ENCODE measurements at regions not wholly inside any gene's neighbourhood (a gene's known extent, or its start where the extent isn't known, plus 50 kb on each side); places are given as distances from the start of the nearest gene placed in this dataset.

- TF ChIP-seq, protein P1, sequence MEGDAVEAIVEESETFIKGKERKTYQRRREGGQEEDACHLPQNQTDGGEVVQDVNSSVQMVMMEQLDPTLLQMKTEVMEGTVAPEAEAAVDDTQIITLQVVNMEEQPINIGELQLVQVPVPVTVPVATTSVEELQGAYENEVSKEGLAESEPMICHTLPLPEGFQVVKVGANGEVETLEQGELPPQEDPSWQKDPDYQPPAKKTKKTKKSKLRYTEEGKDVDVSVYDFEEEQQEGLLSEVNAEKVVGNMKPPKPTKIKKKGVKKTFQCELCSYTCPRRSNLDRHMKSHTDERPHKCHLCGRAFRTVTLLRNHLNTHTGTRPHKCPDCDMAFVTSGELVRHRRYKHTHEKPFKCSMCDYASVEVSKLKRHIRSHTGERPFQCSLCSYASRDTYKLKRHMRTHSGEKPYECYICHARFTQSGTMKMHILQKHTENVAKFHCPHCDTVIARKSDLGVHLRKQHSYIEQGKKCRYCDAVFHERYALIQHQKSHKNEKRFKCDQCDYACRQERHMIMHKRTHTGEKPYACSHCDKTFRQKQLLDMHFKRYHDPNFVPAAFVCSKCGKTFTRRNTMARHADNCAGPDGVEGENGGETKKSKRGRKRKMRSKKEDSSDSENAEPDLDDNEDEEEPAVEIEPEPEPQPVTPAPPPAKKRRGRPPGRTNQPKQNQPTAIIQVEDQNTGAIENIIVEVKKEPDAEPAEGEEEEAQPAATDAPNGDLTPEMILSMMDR (IDR thresholded peaks at IDR 0.05) = no peak
- TF ChIP-seq POLR2A (IDR thresholded peaks at IDR 0.05) = no peak
Observed at GRCh38 chr14:40417777-40418401, 985.7 kb upstream of the FBXO33 start.
